GM18498 (cell line): ENCODE measurements at regions not wholly inside any gene's neighbourhood (a gene's known extent, or its start where the extent isn't known, plus 50 kb on each side); places are given as distances from the start of the nearest gene placed in this dataset.

Experiments used
- ATAC-seq: cut with Tn5 transposase; IDR thresholded peaks from one replicate; pipeline ENCODE4 v1.9.1; 2021; ENCODE audit warnings: mild to moderate bottlenecking, moderate library complexity; ENCODE audit not compliant: unreplicated experiment

DNA sequence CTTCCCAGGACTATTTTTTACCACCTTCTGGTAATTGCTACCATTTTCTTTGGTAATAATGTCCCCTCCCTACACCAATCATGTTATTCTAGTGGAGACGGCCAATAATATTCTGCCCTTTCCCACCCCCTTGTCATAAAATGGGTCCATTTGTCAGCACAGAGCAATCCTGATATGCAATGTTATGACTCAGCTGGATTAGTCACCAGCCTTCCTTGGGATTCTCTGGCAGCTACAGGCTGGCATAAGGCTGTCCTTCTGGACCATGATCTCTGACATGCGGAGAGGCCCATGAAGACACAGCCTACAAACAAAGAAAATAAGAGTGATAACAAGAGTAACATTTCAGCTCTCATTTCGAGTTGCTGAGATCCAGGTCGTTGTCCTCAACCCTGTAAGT is 222.0 kb upstream of the CPNE8 start:
- no peak for ATAC-seq

DNA sequence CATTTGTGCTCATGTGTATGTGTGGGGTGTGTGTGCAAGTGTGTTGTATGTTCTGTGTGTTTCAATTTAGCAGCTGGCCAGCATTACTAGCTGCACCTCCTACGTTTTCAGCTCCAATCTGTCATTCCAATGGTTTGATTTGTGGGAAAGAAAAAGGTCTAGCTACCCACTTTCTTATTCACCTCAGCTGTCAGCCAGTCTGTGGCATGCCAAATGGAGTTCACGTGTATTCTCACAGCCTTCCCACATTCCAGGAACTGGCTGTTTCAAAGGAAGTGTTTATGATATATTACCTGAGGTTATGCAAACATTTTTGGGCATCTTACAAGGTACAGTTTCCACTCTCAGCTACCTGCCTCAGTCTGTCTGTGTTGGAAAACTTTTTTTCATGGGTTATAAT is 220.2 kb upstream of the CPNE8 start:
- no peak for ATAC-seq

DNA sequence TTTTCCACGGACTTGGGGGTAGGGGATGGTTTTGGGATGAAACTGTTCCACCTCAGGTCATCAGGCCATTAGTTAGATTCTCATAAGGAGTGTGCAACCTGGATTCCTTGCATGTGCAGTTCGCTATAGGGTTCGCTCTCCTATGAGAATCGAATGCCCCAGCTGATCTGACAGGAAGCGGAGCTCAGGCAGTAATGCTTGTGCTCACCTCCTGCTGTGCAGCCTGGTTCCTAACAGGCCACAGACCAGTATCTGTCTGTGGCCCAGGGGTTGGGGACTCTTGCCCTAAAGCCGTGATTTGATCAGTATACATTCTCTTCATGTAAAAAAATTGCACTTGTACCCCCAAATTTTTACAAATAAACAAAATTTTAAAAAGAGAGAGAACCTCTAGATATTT is 219.4 kb upstream of the CPNE8 start:
- no peak for ATAC-seq

DNA sequence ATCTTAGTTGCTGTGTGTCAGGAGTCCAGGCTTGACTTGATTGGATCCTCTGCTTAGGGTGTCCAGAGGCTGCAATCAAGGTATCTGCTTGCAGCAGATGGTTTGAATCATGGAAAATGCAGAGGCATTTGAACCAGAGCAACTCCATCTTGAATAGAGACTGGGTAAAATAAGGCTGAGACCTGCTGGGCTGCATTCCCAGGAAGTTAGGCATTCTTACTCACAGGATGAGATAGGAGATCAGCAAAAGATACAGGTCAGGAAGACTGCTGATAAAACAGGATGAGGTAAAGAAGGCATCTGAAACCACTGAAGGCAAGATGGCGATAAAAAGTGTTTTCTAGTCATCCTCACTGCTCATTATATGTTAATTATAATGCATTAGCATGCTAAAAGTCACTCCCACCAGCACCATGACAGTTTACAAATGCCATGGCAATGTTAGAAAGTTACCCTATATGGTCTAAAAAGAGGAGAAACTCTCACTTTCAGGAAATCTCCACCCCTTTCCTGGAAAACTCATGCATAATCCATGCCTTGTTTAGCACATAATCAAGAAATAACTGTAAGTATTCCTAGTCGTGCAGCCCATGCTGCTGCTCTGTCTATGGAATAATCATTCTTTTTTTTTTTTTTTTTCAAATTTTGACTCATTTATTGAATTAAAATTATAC is 218.3 kb upstream of the CPNE8 start:
- ATAC-seq, result no peak

DNA sequence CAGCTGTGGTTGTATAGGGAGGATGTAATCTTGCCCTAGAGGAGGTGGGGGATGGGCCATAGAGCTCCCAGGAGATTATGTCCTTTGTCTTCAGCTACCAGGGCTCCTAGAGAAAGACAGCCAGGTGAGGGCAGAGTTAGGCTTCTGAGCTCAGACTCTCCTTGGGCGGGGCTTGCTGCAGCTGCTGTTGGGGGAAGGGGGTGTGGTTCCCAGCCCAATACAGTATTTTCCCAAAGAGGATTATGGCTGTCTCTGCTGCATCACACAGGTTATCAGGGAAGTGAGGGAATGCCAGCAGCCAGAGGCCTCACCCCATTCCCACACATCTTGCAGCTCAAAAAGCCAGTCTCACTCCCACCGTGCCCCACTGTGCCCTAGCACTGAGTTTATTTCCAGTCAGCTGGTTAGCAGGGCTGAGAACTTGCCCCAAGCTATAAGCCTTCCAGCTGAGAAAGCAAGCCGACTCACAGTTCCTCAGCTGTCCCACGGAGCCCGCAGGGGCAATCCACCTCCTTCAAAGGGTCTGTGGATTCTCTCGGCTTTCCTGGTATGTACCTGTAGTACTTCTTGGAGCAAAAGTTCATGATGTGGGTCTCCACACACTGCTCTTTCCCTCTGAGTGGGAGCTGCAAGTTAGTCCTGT is 217.3 kb upstream of the CPNE8 start:
- no peak for ATAC-seq

DNA sequence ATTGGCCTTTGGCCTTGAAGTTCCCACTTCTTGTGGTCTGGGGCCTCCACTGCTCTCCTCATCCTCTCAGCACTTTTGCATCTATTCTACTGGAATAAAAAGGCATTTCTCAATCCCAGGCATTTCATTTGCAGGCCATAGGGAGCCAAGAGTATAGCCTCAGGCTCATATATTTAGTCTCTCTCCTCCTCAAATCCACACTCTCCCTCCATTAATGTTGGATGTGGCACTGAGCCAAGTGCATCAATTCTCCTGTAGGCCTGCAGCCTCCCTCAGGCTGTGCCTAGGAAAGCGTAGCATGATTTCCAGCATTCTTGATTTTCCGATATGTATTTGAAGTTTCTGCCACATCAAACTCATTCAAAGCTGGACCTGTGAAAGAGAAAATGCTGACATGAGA is 211.5 kb upstream of the CPNE8 start:
- ATAC-seq, result no peak

DNA sequence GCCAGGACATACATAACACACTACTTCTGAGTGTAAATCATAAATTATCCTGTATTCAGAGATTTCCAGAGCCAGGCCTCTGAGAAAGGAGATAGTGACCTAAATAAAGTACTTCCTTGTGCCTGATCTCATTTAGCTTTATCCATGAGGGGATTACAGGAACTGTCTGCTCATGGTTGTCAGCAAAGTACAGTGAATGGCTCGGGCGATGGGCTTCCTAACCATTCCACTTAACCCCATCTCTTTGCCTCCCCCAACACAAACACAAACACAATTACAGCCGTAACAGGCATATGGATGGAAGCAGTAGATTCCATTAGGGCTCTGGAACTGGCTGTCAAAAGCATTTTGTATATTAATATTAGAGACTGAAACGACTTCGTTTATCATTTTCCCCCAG is 206.7 kb upstream of the CPNE8 start:
- no peak for ATAC-seq

DNA sequence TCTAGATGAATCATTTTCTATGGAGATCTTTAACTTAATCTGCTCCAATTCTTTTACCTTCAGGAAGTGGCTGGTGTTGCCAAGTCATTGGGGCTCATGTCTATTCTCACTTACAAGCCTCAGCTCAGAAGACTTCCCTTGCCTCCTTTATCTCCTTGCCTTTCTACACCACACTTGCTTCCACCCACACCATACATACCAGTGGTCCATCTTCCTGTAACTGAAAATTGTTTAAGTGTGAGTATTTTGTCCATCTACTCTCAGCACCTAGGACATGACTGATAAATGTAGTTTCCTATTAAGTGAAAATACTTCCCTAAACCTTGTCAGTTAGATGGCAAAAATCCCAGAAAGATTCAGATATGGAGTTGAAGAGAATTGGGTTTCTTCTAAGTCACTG is 199.7 kb upstream of the CPNE8 start:
- no peak for ATAC-seq

DNA sequence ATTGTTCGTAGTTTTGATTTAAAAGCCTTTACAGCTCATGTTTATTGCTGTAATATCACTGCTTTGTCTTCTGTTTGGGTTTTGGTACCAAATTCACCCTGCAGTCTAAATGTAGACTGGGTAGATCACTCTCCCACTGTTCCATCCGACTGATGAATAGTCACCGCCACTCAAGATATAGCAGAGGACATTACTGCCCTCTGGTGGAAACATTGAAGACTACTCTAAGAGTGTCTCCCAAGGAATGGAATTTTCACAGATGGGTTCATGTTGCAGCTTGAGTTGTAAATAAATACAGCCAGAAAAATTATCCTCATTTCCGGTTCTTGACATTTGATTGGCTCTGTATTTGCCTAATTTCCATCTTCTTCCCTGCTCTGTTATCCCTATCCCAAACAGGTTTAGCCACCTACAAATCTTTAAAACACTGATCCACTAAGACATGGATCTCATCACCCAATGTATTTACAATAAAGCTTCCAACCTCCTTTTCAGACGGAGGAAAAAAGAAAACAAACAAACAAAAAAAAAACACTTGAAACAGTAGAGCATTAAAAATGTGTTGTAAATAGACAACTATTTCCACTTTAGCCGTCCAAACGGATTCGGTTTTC is 198.3 kb upstream of the CPNE8 start:
- peak; percentile 97 for ATAC-seq

DNA sequence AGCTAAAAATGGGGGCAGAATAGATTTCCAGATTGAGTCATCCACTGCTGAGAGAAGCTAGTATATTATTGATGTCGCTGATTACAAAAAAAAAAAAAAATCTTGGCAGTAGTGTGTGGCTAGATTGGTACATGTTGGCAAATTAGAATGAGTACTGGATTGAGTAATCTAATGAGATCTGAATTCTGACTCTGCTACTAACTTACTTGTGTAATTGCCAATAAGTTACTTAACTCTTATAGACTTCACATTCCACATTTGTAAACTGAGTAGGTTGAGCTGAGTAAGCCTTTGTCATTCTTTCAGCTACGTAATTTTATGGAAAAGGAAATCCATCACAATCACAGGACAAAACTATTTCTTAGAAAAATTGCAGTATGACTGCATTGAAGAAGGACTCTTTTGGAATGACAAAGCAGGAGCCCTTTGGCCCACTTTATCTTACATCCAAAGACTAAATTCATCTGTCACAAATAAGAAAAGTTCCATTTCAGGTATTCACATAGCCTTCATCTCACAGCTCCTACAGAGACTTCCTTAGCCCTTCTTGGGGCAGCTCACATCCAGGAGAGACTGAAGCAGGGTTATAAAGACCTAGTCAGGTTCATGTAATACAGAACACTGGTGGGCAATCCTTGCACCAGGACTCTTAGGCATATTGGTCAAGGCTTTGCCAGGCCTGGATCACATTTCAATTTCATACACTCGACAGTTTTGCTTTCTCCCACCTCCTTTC is 197.3 kb upstream of the CPNE8 start:
- ATAC-seq, result no peak

DNA sequence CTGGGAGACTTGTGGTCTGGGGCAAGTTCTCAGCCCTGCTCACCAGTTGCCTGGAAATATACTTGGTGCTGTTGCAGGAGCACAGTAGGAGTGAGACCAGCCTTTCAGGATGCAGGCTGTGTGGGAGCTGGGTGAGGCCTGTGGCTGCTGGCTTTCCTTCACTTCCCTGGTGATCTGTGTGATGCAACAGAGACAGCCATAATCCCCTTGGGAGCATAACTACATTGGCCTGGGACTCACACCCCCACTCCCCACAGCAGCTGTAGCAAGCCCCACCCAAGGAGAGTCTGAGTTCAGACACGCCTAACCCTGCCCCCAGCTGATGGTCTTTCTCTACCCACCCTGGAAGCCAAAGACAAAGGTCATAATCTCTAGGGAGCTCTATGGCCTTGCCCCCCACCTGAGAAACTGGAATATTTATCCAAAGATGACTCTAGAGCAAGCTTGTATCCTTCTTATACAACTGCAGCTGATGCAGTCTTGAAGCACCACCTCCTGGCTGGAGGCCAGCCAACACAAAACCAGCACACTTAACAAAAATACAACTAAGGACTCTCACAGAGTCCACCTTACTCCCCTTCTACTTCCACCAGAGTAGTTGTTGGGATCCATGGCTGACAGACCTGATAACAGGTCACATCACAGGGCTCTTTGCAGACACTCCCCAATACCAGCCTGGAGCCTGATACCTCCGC is 190.4 kb upstream of the CPNE8 start:
- ATAC-seq, result no peak

DNA sequence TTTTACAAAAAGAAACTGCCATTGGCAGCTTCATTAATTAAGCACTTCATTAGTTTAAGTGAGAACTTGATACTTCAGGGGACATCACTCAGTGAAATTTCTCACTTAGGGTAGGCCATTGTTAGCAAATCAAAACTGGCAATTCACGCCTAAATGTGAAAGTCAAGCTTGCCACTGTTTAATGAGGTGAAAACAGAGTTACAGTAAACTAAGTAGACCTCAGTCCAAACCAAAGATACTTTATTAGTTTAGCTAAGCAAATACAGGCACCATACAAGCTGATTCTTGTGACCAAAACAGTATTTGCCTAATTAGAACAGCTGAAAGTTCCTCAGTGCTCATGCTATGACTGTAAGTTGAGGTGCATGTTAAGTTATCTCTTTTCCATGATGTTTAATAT is 176.5 kb upstream of the CPNE8 start:
- ATAC-seq, result no peak

DNA sequence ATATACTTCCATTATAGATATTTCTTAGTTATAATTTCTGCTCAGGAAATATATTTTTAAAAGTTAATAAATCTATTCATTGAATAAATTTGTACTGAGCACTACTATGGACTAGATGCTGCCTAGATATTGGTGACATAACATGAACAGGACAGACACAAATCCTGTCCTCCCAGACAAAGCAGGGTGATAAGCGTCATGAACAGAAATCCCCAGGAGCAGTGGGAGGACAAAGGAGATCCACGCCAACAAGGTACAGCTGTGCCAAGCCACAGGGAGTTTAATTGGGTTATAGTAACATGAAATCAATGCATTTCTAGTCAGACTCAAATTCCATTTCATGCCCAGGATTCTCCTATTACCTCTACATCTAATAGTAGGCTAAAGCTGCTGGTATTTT is 171.8 kb upstream of the CPNE8 start:
- no peak for ATAC-seq

DNA sequence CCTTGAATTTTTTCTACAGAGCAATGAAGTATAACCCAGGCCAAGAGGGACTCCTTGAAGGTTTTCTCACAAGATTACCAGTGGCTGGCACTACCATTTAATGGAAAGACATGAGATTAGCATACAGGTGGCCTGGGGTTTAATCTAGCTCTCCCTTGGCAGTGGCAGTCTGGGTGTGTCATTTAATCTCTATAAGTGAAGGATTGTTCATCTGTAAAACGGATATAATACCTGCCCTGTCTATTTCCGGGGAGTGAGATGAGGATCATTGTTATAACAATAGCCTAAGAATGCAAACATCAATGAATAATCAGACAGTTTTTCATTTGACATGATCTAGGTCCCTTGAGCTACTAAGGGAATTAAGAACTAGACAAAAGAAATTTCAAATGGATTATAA is 168.7 kb upstream of the CPNE8 start:
- no peak for ATAC-seq

DNA sequence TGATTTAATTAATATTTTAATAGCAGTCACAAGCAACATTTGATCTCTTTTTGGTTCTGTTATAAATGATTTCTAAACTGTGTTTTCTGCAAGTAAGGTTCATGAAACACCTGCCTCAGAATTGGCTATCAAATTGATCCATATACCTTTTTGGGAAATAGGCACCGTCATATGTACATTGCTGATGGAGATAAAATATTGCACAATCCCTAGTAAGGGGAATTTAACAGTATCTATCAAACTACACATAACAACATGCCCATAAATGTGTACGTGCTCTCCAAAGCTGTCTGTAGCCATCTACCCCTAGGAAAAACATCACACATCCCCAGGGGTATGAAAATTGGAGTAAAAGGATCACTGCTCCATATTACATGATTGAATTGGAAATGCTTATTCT is 167.3 kb upstream of the CPNE8 start:
- ATAC-seq, result no peak

DNA sequence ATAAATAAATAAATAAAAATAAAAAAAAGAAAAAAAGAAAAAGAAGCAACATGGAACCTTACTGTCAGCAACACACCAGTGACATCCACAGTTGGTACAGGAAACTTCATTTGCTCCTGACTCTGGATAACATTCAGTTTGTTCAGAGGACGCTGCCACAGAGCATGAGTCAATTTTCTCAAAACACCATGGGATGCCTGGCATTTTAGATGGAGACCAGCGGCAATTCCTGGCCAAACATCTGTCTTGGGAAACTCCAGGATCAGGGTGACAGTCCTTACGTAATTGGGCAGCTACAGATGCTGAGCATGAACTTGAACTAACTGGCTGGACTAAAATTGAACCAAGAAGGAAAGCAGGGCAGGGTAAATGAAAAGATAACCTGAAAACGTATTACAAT is 166.2 kb upstream of the CPNE8 start:
- no peak for ATAC-seq

DNA sequence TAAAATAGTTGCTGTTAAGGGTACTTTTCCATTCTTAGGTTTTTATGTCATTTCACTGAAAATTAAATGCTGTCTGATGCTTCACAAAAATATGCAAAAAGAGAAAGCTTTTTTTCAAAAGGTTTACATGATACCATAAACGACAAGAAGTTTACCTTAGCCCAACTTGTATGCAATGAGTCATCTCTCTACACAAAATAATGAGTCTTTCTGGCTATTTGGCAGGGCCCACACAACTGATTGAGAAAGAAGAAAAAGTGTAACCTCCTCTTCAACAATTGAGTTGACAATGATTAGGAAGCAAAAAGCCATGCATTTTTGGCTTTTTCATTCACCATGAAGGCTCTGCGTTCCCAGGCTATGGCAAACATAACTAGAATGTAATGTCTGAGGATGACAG is 165.4 kb upstream of the CPNE8 start:
- no peak for ATAC-seq

DNA sequence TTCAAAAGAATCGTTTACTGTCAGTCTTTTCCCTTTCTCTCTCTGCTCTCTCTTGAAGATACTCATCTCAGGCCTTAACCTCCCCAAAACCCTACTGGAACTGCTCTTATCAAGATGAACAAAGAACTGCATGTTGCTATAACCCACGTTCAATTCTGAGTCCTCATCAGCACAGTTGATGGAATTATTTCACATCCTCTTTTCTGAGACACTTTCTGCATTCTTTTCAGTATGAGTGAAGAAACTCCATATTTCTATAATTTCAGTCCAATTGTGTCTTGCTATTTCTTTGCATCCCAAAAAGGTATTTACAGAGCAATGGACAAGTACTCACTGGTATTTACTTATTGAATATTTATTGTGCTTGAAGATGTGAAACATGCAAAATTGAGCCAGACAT is 160.1 kb upstream of the CPNE8 start:
- no peak for ATAC-seq

DNA sequence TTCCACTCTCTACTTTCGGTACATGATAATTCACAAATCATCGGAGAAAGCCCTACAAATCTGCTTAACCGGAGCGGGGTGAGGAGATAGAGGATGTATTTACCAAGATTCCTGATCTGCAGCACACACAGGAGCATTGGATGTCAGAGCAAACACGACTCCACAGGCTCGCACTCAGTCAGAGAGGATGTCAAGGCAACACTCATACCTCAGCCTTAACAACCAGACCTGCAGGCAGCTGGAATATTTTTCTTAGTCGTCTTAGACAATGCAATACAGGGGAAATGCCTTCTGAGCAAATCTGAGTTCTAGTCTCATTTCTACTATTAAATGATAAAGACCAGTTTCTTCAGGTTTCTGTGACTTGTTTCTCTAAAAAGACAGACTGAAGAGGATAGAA is 159.3 kb upstream of the CPNE8 start:
- ATAC-seq, result no peak

DNA sequence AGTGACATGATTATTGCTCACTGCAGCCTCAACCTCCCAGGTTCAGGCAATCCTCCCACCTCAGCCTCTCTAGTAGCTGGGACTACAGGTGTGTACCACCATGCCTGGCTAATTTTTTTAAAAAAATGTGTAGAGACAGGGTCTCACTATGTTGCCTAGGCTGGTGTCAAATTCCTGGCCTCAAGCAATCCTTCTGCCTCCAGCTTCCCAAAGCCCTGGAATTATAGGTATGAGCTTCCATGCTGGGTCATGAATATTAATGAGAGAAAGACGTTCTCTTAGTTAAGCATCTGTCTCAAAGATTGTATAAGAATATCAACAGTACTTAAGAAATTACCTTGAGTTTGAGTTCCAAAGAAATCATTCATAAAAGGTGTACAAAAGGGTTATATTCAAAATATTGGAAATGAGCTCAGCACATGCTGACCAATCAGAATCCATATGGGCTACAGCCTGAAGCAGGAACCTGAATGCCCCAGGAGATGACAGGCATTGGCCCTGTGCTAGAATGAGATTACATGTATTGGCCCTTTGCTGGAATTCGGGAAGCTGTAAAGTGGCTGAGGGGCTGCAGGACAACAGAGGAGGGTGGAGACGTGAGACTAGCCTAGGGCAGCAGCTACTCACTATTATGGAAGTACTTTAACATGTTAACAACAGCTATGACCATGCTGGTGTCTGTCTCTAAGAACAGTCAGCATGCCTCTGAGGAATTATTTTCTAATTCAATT is 157.0 kb upstream of the CPNE8 start:
- ATAC-seq, result no peak

DNA sequence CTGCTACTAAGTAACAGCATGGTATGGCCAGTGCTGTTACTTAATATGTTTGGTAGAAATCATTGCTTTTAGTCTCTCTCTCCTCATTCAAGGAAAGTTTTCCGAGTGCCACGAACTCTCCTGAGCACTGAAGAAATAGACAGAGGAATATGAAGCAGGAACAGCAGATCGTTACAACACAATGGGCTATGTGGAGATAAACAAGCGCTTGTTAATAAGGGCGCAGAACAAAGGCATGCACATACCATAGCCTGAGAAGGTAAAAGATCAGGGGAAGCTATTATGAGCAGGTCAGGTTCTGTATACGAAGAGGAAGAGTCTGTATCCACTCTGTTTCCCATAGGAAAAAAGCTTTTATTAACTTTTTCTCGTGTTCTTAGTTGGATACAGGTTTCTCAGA is 156.2 kb upstream of the CPNE8 start:
- no peak for ATAC-seq
